OCI-LY3 (cell line): ENCODE measurements at regions not wholly inside any gene's neighbourhood (a gene's known extent, or its start where the extent isn't known, plus 50 kb on each side); places are given as distances from the start of the nearest gene placed in this dataset.

ENCODE experiments used
- CTCF ChIP-seq: fragments of 200-600, 300-600 bp; sonication (generic); IDR thresholded peaks from 2 replicates; pipeline ENCODE4 v1.5.1; 2014; ENCODE audit warnings: antibody characterized with exemption, low read length, low read depth
- EZH2phosphoT487 ChIP-seq: fragments of 200-600 bp; shearing (Covaris generic); IDR thresholded peaks from 2 replicates; pipeline ENCODE4 v1.6.1; 2018; ENCODE audit warnings: antibody characterized with exemption, mixed run types, low read depth

- TF ChIP-seq CTCF (no peak), EZH2phosphoT487 (no peak)
These were observed 491.2 kb downstream of the PCNX1 start for GRCh38 chr14:71398450-71398849.
